DND-41 (cell line): ENCODE measurements at regions not wholly inside any gene's neighbourhood (a gene's known extent, or its start where the extent isn't known, plus 50 kb on each side); places are given as distances from the start of the nearest gene placed in this dataset.

Experiments
- ATAC-seq: fragments of 200-7000 bp; cut with Tn5 transposase; 3 replicates; pipeline ENCODE4 v1.9.1; 2021; ENCODE audit warnings: low read depth; ENCODE audit not compliant: insufficient read depth
- DNase-seq: peaks from one replicate; pipeline ENCODE4 v3.0.0-alpha.2; 2020
- H2AFZ ChIP-seq: 2 replicates; pipeline ENCODE4 v1.6.0; 2012; ENCODE audit warnings: low read depth, low read length
- H3K27ac ChIP-seq: 2 replicates; pipeline ENCODE4 v1.5.1; 2012; ENCODE audit warnings: low read length, inconsistent platforms
- H3K27me3 ChIP-seq: fragments of 200-600 bp; sonication (generic); 2 replicates; pipeline ENCODE4 v1.6.0; 2012; ENCODE audit warnings: low read length, mild to moderate bottlenecking, inconsistent platforms; ENCODE audit not compliant: insufficient read depth, poor library complexity
- H3K36me3 ChIP-seq: 2 replicates; pipeline ENCODE4 v1.5.1; 2012; ENCODE audit warnings: low read length, inconsistent platforms; ENCODE audit not compliant: insufficient read depth
- H3K4me1 ChIP-seq: 2 replicates; pipeline ENCODE4 v1.5.1; 2012; ENCODE audit warnings: mild to moderate bottlenecking, low read length; ENCODE audit not compliant: insufficient read depth
- H3K4me2 ChIP-seq: 2 replicates; pipeline ENCODE4 v1.6.0; 2012; ENCODE audit warnings: mild to moderate bottlenecking, moderate library complexity, low read length, inconsistent platforms; ENCODE audit not compliant: insufficient read depth
- H3K4me3 ChIP-seq, 2 experiments: fragments of 200-600 bp in 1 of 2; shearing (Covaris generic) in 1 of 2; 2 replicates each; pipeline ENCODE4 v1.5.1; 2012 to 2016; ENCODE audit warnings: inconsistent platforms in 2 of 2, low read length in 2 of 2, mild to moderate bottlenecking in 2 of 2, low read depth in 1 of 2, moderate library complexity in 1 of 2
- H3K79me2 ChIP-seq: 2 replicates; pipeline ENCODE4 v1.6.0; 2012; ENCODE audit warnings: low read length, inconsistent platforms; ENCODE audit not compliant: insufficient read depth
- H3K9ac ChIP-seq: 2 replicates; pipeline ENCODE4 v1.6.0; 2012; ENCODE audit warnings: low read depth, mild to moderate bottlenecking, inconsistent platforms, low read length, moderate library complexity
- H3K9me3 ChIP-seq: 2 replicates; pipeline ENCODE4 v1.5.1; 2012; ENCODE audit warnings: low read length, moderate library complexity, mild to moderate bottlenecking, inconsistent platforms; ENCODE audit not compliant: insufficient read depth, severe bottlenecking
- H4K20me1 ChIP-seq: 2 replicates; pipeline ENCODE4 v1.6.0; 2012; ENCODE audit warnings: low read length; ENCODE audit not compliant: insufficient read depth
- CTCF ChIP-seq: IDR thresholded peaks from 2 replicates; pipeline ENCODE4 v1.5.1; 2012; ENCODE audit warnings: borderline replicate concordance, low read length, moderate library complexity, mild to moderate bottlenecking; ENCODE audit not compliant: poor library complexity, severe bottlenecking; ENCODE audit errors: extremely low read depth
- EZH2 ChIP-seq: IDR thresholded peaks from 3 replicates; pipeline ENCODE4 v1.6.1; 2012; ENCODE audit warnings: borderline replicate concordance, low read depth, mild to moderate bottlenecking, moderate library complexity, low read length, inconsistent platforms; ENCODE audit not compliant: severe bottlenecking

- H3K27ac ChIP-seq = no peak overlapping the region
- ATAC-seq = no peak
Measured at GRCh38 chr13:68727165-68727564, 1380.5 kb upstream of the ATXN8OS start.

GRCh38 chr13:68719815-68720214 is 1387.8 kb upstream of the ATXN8OS start:
- ATAC-seq (peak; percentile 56; the same call in 1 of the 3 replicates), DNase-seq (no peak)
- no peak overlapping the region for H3K4me2 ChIP-seq
- no peak overlapping the region for H3K27ac ChIP-seq
- H3K36me3 ChIP-seq = no peaks in the 10 kb centered on the region
- TF ChIP-seq CTCF = no peak
- TF ChIP-seq EZH2 = no peak
- H2AFZ ChIP-seq = no peak overlapping the region
- H3K79me2 ChIP-seq = no peaks in the 10 kb centered on the region
- H3K9me3 ChIP-seq = no peaks in the 10 kb centered on the region
- H3K4me1 ChIP-seq = no peaks in the 10 kb centered on the region
- H3K4me3 ChIP-seq = no peak overlapping the region
- no peak overlapping the region for H3K9ac ChIP-seq
- no peaks in the 10 kb centered on the region for H4K20me1 ChIP-seq
- H3K27me3 ChIP-seq = no peaks in the 10 kb centered on the region

More at GRCh38 chr13:68727165-68727564, 1380.5 kb upstream of the ATXN8OS start:
- Histone ChIP-seq H3K4me2 (no peak overlapping the region), H2AFZ (no peak overlapping the region), H3K9me3 (no peaks in the 10 kb centered on the region), H3K36me3 (no peaks in the 10 kb centered on the region), H3K4me1 (no peaks in the 10 kb centered on the region), H3K27me3 (no peaks in the 10 kb centered on the region), H4K20me1 (no peaks in the 10 kb centered on the region), H3K9ac (no peak overlapping the region), H3K4me3 (no peak overlapping the region), H3K79me2 (no peaks in the 10 kb centered on the region)
- DNase-seq = no peak
- TF ChIP-seq CTCF = no peak

- no peak overlapping the region for H3K4me2 ChIP-seq
- no peaks in the 10 kb centered on the region for H3K9me3 ChIP-seq
- no peak overlapping the region for H3K4me3 ChIP-seq
- no peak overlapping the region for H2AFZ ChIP-seq
- H3K79me2 ChIP-seq = no peaks in the 10 kb centered on the region
- TF ChIP-seq CTCF (no peak), EZH2 (no peak)
- H3K27me3 ChIP-seq = no peaks in the 10 kb centered on the region
- no peaks in the 10 kb centered on the region for H3K4me1 ChIP-seq
- no peaks in the 10 kb centered on the region for H4K20me1 ChIP-seq
- H3K9ac ChIP-seq = no peak overlapping the region
- no peak overlapping the region for H3K27ac ChIP-seq
- DNase-seq (no peak), ATAC-seq (no peak)
- no peaks in the 10 kb centered on the region for H3K36me3 ChIP-seq
Measured at GRCh38 chr13:68715651-68716050, 1392.0 kb upstream of the ATXN8OS start.

- Histone ChIP-seq H3K4me3 (no peak overlapping the region), H3K9me3 (no peaks in the 10 kb centered on the region), H3K9ac (no peak overlapping the region), H4K20me1 (no peaks in the 10 kb centered on the region), H3K27ac (no peak overlapping the region), H3K36me3 (no peaks in the 10 kb centered on the region), H3K4me2 (no peak overlapping the region), H3K4me1 (no peaks in the 10 kb centered on the region), H3K79me2 (no peaks in the 10 kb centered on the region), H3K27me3 (no peaks in the 10 kb centered on the region), H2AFZ (no peak overlapping the region)
- no peak for TF ChIP-seq EZH2
- no peak for TF ChIP-seq CTCF
- ATAC-seq (no peak), DNase-seq (no peak)
Measured at GRCh38 chr13:68714292-68714691, 1393.3 kb upstream of the ATXN8OS start.
